Neutrophil (primary cell): ENCODE measurements at regions not wholly inside any gene's neighbourhood (a gene's known extent, or its start where the extent isn't known, plus 50 kb on each side); places are given as distances from the start of the nearest gene placed in this dataset.

ENCODE experiments used
- H3K27ac ChIP-seq: fragments of 200-600 bp; sonication (generic); 2 replicates; pipeline ENCODE4 v1.5.1; 2016; ENCODE audit warnings: mild to moderate bottlenecking, moderate library complexity
- H3K27me3 ChIP-seq: fragments of 200-600 bp; sonication (generic); 2 replicates; pipeline ENCODE4 v1.6.0; 2016; ENCODE audit warnings: mild to moderate bottlenecking
- H3K36me3 ChIP-seq: fragments of 200-600 bp; sonication (generic); 2 replicates; pipeline ENCODE4 v1.5.1; 2017
- H3K4me1 ChIP-seq, 2 experiments: fragments of 200-600 bp in 1 of 2; sonication (generic) in 1 of 2; 1 replicate in 1 of 2; 2 replicates in 1 of 2; pipeline versions ENCODE4 v1.5.1 to v1.6.1; 2013 to 2016; ENCODE audit warnings: low read depth in 1 of 2, low read length in 1 of 2, mild to moderate bottlenecking in 1 of 2, moderate library complexity in 1 of 2; ENCODE audit not compliant: control insufficient read depth in 1 of 2, insufficient read depth in 1 of 2
- H3K4me3 ChIP-seq, 2 experiments: fragments of 200-600 bp in 1 of 2; sonication (generic) in 1 of 2; 1 replicate in 1 of 2; 2 replicates in 1 of 2; pipeline ENCODE4 v1.5.1; 2013 to 2016; ENCODE audit warnings: low read depth in 1 of 2, low read length in 1 of 2, mild to moderate bottlenecking in 1 of 2, moderate library complexity in 1 of 2
- H3K9me3 ChIP-seq: fragments of 200-600 bp; sonication (generic); 2 replicates; pipeline ENCODE4 v1.5.1; 2016
- CTCF ChIP-seq: fragments of 200-600 bp; sonication (generic); IDR thresholded peaks from 2 replicates; pipeline ENCODE4 v1.5.1; 2016; ENCODE audit warnings: antibody characterized with exemption

GRCh38 chr4:1571165-1572009, 112.7 kb downstream of the FAM53A start:
- peaks cover 30% of the 10 kb centered on the region for H3K27me3 ChIP-seq
- TF ChIP-seq CTCF = no peak
- no peaks in the 10 kb centered on the region for H3K9me3 ChIP-seq
- no peak overlapping the region for H3K27ac ChIP-seq
- no peaks in the 10 kb centered on the region for H3K4me1 ChIP-seq
- H3K4me3 ChIP-seq = no peak overlapping the region
- H3K36me3 ChIP-seq = no peaks in the 10 kb centered on the region

GRCh38 chr4:1570291-1571164, 113.6 kb downstream of the FAM53A start:
- Histone ChIP-seq H3K4me3 (no peak overlapping the region), H3K36me3 (no peaks in the 10 kb centered on the region), H3K4me1 (no peaks in the 10 kb centered on the region), H3K27me3 (peaks cover 39% of the 10 kb centered on the region), H3K9me3 (no peaks in the 10 kb centered on the region), H3K27ac (no peak overlapping the region)
- TF ChIP-seq CTCF = no peak

- Histone ChIP-seq H3K4me3 (no peak overlapping the region), H3K27me3 (peaks cover 47% of the 10 kb centered on the region)
These were observed 114.5 kb downstream of the FAM53A start for GRCh38 chr4:1569461-1570151.

GRCh38 chr4:1568855-1569460, 115.2 kb downstream of the FAM53A start:
- H3K4me1 ChIP-seq = no peaks in the 10 kb centered on the region
- TF ChIP-seq CTCF = no peak
- H3K4me3 ChIP-seq = no peak overlapping the region
- H3K27ac ChIP-seq = no peak overlapping the region
- peaks cover 47% of the 10 kb centered on the region for H3K27me3 ChIP-seq
- H3K9me3 ChIP-seq = no peaks in the 10 kb centered on the region
- no peaks in the 10 kb centered on the region for H3K36me3 ChIP-seq

More at GRCh38 chr4:1569461-1570151, 114.5 kb downstream of the FAM53A start:
- no peak for TF ChIP-seq CTCF
- H3K9me3 ChIP-seq = no peaks in the 10 kb centered on the region
- H3K36me3 ChIP-seq = no peaks in the 10 kb centered on the region
- no peak overlapping the region for H3K27ac ChIP-seq
- no peaks in the 10 kb centered on the region for H3K4me1 ChIP-seq
